ENCODE measurements at regions not wholly inside any gene's neighbourhood (a gene's known extent, or its start where the extent isn't known, plus 50 kb on each side); places are given as distances from the start of the nearest gene placed in this dataset.

- FAIRE-seq: no peak
- Histone ChIP-seq H3K27ac (ENCODE audit: extremely low read depth, low read depth, low read length) (no peak overlapping the region), H3K9ac (ENCODE audit: insufficient read depth in 1 of 2, low read depth in 2 of 2, low read length in 2 of 2) (no peak overlapping the region), H3K79me2 (ENCODE audit: control insufficient read depth, insufficient read depth, low read length) (no peaks in the 10 kb centered on the region), H4K20me1 (replicated peaks; ENCODE audit: control insufficient read depth, insufficient read depth, low read length) (no peaks in the 10 kb centered on the region), H2AFZ (ENCODE audit: low read depth, low read length) (no peak overlapping the region), H3K36me3 (ENCODE audit: control insufficient read depth, insufficient read depth, low read length) (no peaks in the 10 kb centered on the region), H3K27me3 (ENCODE audit: control insufficient read depth in 2 of 2, insufficient read depth in 2 of 2, low read length in 2 of 2) (no peaks in the 10 kb centered on the region), H3K4me2 (ENCODE audit: insufficient read depth, low read length) (no peak overlapping the region), H3K4me1 (replicated peaks in 1 of 2; ENCODE audit: control insufficient read depth in 2 of 2, insufficient read depth in 2 of 2, low read length in 2 of 2) (no peaks in the 10 kb centered on the region), H3K9me3 (replicated peaks; ENCODE audit: control insufficient read depth, insufficient read depth, low read depth, low read length) (no peaks in the 10 kb centered on the region), H3K4me3 (no peak overlapping the region), H3K9me1 (ENCODE audit: control insufficient read depth, insufficient read depth, low read length) (no peaks in the 10 kb centered on the region)
- ChIA-PET CTCF (ENCODE audit: low intra/inter-chr PET ratio) (no interaction called here), POLR2A (no interaction called here)
- ATAC-seq: no peak
- DNase-seq (ENCODE audit: extremely low read depth in 1 of 4, low spot score in 3 of 4): no peak
- in situ Hi-C loops (cut with MboI) (no loop called here), intact Hi-C loops (cut with micrococcal nuclease) (no loop called here)
- 1% methylated on average over 9 of the region's 9 CpGs for WGBS (ENCODE audit: insufficient coverage, low coverage, missing lambda C conversion rate)
- BruUV-seq (replicated peaks): no TSS peak
- no peak for TF ChIP-seq MGA (IDR thresholded peaks at IDR 0.05)
- TF ChIP-seq, protein P1, sequence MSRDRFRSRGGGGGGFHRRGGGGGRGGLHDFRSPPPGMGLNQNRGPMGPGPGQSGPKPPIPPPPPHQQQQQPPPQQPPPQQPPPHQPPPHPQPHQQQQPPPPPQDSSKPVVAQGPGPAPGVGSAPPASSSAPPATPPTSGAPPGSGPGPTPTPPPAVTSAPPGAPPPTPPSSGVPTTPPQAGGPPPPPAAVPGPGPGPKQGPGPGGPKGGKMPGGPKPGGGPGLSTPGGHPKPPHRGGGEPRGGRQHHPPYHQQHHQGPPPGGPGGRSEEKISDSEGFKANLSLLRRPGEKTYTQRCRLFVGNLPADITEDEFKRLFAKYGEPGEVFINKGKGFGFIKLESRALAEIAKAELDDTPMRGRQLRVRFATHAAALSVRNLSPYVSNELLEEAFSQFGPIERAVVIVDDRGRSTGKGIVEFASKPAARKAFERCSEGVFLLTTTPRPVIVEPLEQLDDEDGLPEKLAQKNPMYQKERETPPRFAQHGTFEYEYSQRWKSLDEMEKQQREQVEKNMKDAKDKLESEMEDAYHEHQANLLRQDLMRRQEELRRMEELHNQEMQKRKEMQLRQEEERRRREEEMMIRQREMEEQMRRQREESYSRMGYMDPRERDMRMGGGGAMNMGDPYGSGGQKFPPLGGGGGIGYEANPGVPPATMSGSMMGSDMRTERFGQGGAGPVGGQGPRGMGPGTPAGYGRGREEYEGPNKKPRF (IDR thresholded peaks at IDR 0.05; ENCODE audit: low read depth, low read length): no peak
- TF ChIP-seq JUNB (CRISPR knock-in tag; conservative IDR thresholded peaks at IDR 0.05): no peak
Observed at GRCh38 chr1:216919060-216919970, 196.1 kb upstream of the ESRRG start.
